ENCODE measurements at regions not wholly inside any gene's neighbourhood (a gene's known extent, or its start where the extent isn't known, plus 50 kb on each side); places are given as distances from the start of the nearest gene placed in this dataset.

DNA sequence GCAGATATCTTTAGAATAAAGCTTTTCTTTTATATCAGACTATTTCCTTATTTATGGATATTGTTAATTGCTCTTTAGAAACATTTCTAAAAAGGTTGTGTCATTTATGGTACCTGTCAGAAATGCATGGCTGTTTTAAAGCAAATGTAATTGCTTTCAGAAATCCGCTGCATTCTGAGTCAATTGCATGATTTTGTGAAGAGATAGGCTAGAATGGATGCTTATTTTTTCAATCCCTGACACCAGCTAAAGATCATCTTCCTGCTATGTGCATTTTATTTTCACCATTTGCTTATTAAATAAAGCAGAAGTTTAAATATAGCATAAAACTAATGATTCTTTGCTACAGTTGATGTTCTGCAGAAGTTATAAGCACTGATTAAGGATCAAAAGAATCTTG lies 170.2 kb upstream of the C9orf72 start:
- DNase-seq = no peak
- no peaks in the 10 kb centered on the region for H3K9me3 ChIP-seq (ENCODE audit: insufficient read depth, low read depth)
- H3K79me2 ChIP-seq (ENCODE audit: low read depth) = no peaks in the 10 kb centered on the region
- BruUV-seq (replicated peaks) = no TSS peak
- H3F3A ChIP-seq (ENCODE audit: insufficient read depth, low read depth) = no peaks in the 10 kb centered on the region
- H3K27me3 ChIP-seq (ENCODE audit: insufficient read depth, low read depth) = no peaks in the 10 kb centered on the region
- no peaks in the 10 kb centered on the region for H3K4me1 ChIP-seq (replicated peaks; ENCODE audit: insufficient read depth)
- no peaks in the 10 kb centered on the region for H3K36me3 ChIP-seq (ENCODE audit: low read depth)
- TF ChIP-seq EZH2 (IDR thresholded peaks at IDR 0.05; ENCODE audit: low read depth) = no peak
- TF ChIP-seq CTCF (conservative IDR thresholded peaks at IDR 0.05) = no peak
- no peak overlapping the region for H3K4me2 ChIP-seq
- intact Hi-C loops (cut with micrococcal nuclease; ENCODE audit: unreplicated experiment) = no loop called here
- H4K20me1 ChIP-seq (ENCODE audit: insufficient read depth) = no peaks in the 10 kb centered on the region
- H3K9me2 ChIP-seq (ENCODE audit: insufficient read depth) = no peaks in the 10 kb centered on the region
- CTCF ChIA-PET = no interaction called here
- H3K27ac ChIP-seq = no peak overlapping the region
- H2AFZ ChIP-seq = no peak overlapping the region
- no peak overlapping the region for H3K4me3 ChIP-seq
- POLR2A ChIA-PET (ENCODE audit: unreplicated experiment) = no interaction called here

DNA sequence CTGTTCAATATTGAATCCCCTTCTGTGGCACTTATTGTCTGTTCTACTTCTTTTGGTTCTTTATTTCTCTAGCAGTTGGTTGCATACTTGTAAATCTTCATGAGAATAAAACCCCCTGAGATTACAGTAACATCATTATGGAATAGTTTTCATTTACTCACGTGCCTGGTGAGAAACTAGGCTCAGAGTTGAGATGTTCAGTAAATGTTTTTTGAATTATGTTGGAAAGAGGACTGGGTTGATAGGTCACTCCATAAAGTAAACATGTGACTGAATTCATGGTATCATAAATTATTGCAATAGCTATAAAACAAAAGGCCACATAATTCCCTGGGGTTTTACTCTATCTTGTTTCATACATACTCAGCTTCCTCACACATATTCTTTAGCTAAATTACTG lies 174.2 kb upstream of the C9orf72 start:
- Histone ChIP-seq H3K27me3 (ENCODE audit: insufficient read depth, low read depth) (no peaks in the 10 kb centered on the region), H3K4me2 (no peak overlapping the region), H3K36me3 (ENCODE audit: low read depth) (no peaks in the 10 kb centered on the region), H3K9me2 (ENCODE audit: insufficient read depth) (no peaks in the 10 kb centered on the region), H3F3A (ENCODE audit: insufficient read depth, low read depth) (no peaks in the 10 kb centered on the region), H3K4me3 (no peak overlapping the region), H2AFZ (no peak overlapping the region), H3K9me3 (ENCODE audit: insufficient read depth, low read depth) (no peaks in the 10 kb centered on the region), H3K27ac (no peak overlapping the region), H3K4me1 (replicated peaks; ENCODE audit: insufficient read depth) (no peaks in the 10 kb centered on the region), H3K79me2 (ENCODE audit: low read depth) (no peaks in the 10 kb centered on the region), H4K20me1 (ENCODE audit: insufficient read depth) (no peaks in the 10 kb centered on the region)
- BruUV-seq (replicated peaks) = no TSS peak
- POLR2A ChIA-PET (ENCODE audit: unreplicated experiment) = no interaction called here
- no peak for DNase-seq
- intact Hi-C loops (cut with micrococcal nuclease; ENCODE audit: unreplicated experiment) = no loop called here
- TF ChIP-seq CTCF (conservative IDR thresholded peaks at IDR 0.05) (no peak), EZH2 (IDR thresholded peaks at IDR 0.05; ENCODE audit: low read depth) (no peak)
- CTCF ChIA-PET = no interaction called here

DNA sequence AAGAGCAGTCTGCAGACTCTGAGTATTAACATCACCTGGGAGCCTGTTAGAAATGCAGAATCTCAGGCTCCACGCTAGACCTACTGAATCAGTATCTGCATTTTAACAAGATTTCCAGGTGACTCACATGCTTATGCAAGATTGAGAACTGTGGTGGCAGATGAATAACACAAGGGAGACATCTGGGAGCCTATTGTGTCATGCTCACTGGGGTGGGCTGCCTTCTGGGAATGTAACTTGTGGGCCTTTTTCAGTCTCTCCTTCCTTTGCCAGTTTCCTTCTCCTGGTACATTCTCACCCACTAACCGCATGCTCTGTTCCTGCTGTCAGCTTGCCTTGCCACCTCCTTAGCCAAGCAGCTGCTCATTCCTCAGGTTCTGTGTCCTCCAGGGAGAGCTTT lies 176.6 kb upstream of the C9orf72 start:
- Histone ChIP-seq H3K9me3 (ENCODE audit: insufficient read depth, low read depth) (no peaks in the 10 kb centered on the region), H3K4me2 (no peak overlapping the region), H3K27ac (no peak overlapping the region), H2AFZ (no peak overlapping the region), H3K79me2 (ENCODE audit: low read depth) (no peaks in the 10 kb centered on the region), H3K9me2 (ENCODE audit: insufficient read depth) (no peaks in the 10 kb centered on the region), H3K4me1 (replicated peaks; ENCODE audit: insufficient read depth) (no peaks in the 10 kb centered on the region), H4K20me1 (ENCODE audit: insufficient read depth) (no peaks in the 10 kb centered on the region), H3K27me3 (ENCODE audit: insufficient read depth, low read depth) (no peaks in the 10 kb centered on the region), H3K4me3 (no peak overlapping the region), H3F3A (ENCODE audit: insufficient read depth, low read depth) (no peaks in the 10 kb centered on the region), H3K36me3 (ENCODE audit: low read depth) (no peaks in the 10 kb centered on the region)
- TF ChIP-seq CTCF (conservative IDR thresholded peaks at IDR 0.05) (no peak), EZH2 (IDR thresholded peaks at IDR 0.05; ENCODE audit: low read depth) (no peak)
- ChIA-PET CTCF (no interaction called here), POLR2A (ENCODE audit: unreplicated experiment) (no interaction called here)
- no TSS peak for BruUV-seq (replicated peaks)
- intact Hi-C loops (cut with micrococcal nuclease; ENCODE audit: unreplicated experiment) = no loop called here
- no peak for DNase-seq

Data from PC-9 (cell line).